ENCODE measurements at regions not wholly inside any gene's neighbourhood (a gene's known extent, or its start where the extent isn't known, plus 50 kb on each side); places are given as distances from the start of the nearest gene placed in this dataset.

- Histone ChIP-seq H3K4me1 (ENCODE audit: control insufficient read depth, insufficient read depth, low read length) (no peaks in the 10 kb centered on the region), H3K27ac (ENCODE audit: low read length) (no peak overlapping the region), H3K36me3 (ENCODE audit: control insufficient read depth, insufficient read depth, low read length) (no peaks in the 10 kb centered on the region), H3K27me3 (ENCODE audit: control insufficient read depth, insufficient read depth, low read length) (peaks cover 11% of the 10 kb centered on the region), H3K9me3 (ENCODE audit: control insufficient read depth, insufficient read depth, low read depth, low read length) (no peaks in the 10 kb centered on the region), H3K4me3 (ENCODE audit: low read depth in 2 of 2, low read length in 2 of 2) (no peak overlapping the region)
- intact Hi-C loops (cut with micrococcal nuclease; ENCODE audit: unreplicated experiment) (no loop called here), in situ Hi-C loops (cut with HindIII; ENCODE audit: low pct_unique_long_range_greater_than_20kb, low sequenced_read_pairs) (no loop called here)
- CTCF ChIA-PET: no interaction called here
- ATAC-seq (no peak), DNase-seq (ENCODE audit: low read depth, low spot score) (no peak)
- no peak for TF ChIP-seq POLR2AphosphoS5 (IDR thresholded peaks at IDR 0.05; ENCODE audit: low read depth, low read length)
- no TSS peak for BruUV-seq (replicated peaks)
- POLR2A ChIA-PET: no interaction called here
Measured at GRCh38 chr11:95299078-95299679, 68.2 kb upstream of the SESN3 start.

- POLR2A ChIA-PET: no interaction called here
- intact Hi-C loops (cut with micrococcal nuclease; ENCODE audit: unreplicated experiment): no loop called here
Measured at GRCh38 chr11:95297680-95298452, 66.9 kb upstream of the SESN3 start.

More at GRCh38 chr11:95297680-95298452, 66.9 kb upstream of the SESN3 start:
- TF ChIP-seq TCF7L2 (IDR thresholded peaks at IDR 0.05; ENCODE audit: low read depth, low read length): no peak
- TF ChIP-seq POLR2AphosphoS5 (IDR thresholded peaks at IDR 0.05; ENCODE audit: low read depth, low read length): no peak
- TF ChIP-seq CTCF (IDR thresholded peaks at IDR 0.05): no peak
- TF ChIP-seq, protein P1, sequence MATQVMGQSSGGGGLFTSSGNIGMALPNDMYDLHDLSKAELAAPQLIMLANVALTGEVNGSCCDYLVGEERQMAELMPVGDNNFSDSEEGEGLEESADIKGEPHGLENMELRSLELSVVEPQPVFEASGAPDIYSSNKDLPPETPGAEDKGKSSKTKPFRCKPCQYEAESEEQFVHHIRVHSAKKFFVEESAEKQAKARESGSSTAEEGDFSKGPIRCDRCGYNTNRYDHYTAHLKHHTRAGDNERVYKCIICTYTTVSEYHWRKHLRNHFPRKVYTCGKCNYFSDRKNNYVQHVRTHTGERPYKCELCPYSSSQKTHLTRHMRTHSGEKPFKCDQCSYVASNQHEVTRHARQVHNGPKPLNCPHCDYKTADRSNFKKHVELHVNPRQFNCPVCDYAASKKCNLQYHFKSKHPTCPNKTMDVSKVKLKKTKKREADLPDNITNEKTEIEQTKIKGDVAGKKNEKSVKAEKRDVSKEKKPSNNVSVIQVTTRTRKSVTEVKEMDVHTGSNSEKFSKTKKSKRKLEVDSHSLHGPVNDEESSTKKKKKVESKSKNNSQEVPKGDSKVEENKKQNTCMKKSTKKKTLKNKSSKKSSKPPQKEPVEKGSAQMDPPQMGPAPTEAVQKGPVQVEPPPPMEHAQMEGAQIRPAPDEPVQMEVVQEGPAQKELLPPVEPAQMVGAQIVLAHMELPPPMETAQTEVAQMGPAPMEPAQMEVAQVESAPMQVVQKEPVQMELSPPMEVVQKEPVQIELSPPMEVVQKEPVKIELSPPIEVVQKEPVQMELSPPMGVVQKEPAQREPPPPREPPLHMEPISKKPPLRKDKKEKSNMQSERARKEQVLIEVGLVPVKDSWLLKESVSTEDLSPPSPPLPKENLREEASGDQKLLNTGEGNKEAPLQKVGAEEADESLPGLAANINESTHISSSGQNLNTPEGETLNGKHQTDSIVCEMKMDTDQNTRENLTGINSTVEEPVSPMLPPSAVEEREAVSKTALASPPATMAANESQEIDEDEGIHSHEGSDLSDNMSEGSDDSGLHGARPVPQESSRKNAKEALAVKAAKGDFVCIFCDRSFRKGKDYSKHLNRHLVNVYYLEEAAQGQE (IDR thresholded peaks at IDR 0.05; ENCODE audit: insufficient read depth in 1 of 2, low read depth in 2 of 2, low read length in 1 of 2): no peak
- TF ChIP-seq SIN3A (IDR thresholded peaks at IDR 0.05; ENCODE audit: borderline replicate concordance, insufficient read depth, low read depth, low read length): no peak
- BruUV-seq (replicated peaks): no TSS peak
- no peak overlapping the region for H3K27ac ChIP-seq (ENCODE audit: low read length)
- H3K9me3 ChIP-seq (ENCODE audit: control insufficient read depth, insufficient read depth, low read depth, low read length): no peaks in the 10 kb centered on the region
- no peak overlapping the region for H3K4me3 ChIP-seq (ENCODE audit: low read depth in 2 of 2, low read length in 2 of 2)
- ATAC-seq (no peak), DNase-seq (ENCODE audit: low read depth, low spot score) (no peak)
- H3K27me3 ChIP-seq (ENCODE audit: control insufficient read depth, insufficient read depth, low read length): peaks cover 11% of the 10 kb centered on the region
- H3K4me1 ChIP-seq (ENCODE audit: control insufficient read depth, insufficient read depth, low read length): no peaks in the 10 kb centered on the region
- no peaks in the 10 kb centered on the region for H3K36me3 ChIP-seq (ENCODE audit: control insufficient read depth, insufficient read depth, low read length)
- CTCF ChIA-PET: no interaction called here
- in situ Hi-C loops (cut with HindIII; ENCODE audit: low pct_unique_long_range_greater_than_20kb, low sequenced_read_pairs): no loop called here

Measured in Panc1 (cell line).